Heart left ventricle (tissue), 16 donors: ENCODE measurements at regions not wholly inside any gene's neighbourhood (a gene's known extent, or its start where the extent isn't known, plus 50 kb on each side); places are given as distances from the start of the nearest gene placed in this dataset.
A peak's percentile ranks its signal among the peaks of the same experiment; 100 is the strongest.

Experiments
- ATAC-seq, 4 donors: fragments of 200-7000 bp; cut with Tn5 transposase; one replicate each; pipeline ENCODE4 v1.9.1; 2020 to 2022; ENCODE audit warnings: moderate library complexity in 4 of 4, mild to moderate bottlenecking in 3 of 4, moderate number of reproducible peaks in 1 of 4
- DNase-seq, 5 donors: peaks; one replicate each; pipeline ENCODE4 v3.0.0-alpha.2; 2020
- H3K27ac ChIP-seq, 12 donors: fragments of 200-600 bp; sonication (generic) in 4 of 12; one replicate each; pipeline versions ENCODE4 v1.5.0 to v1.8.0; 2016 to 2022; ENCODE audit warnings: mild to moderate bottlenecking in 2 of 12
- H3K27me3 ChIP-seq, 9 donors: fragments of 200-600 bp; sonication (generic) in 2 of 9; one replicate each; pipeline versions ENCODE4 v1.5.1 to v1.8.0; 2016 to 2022; ENCODE audit warnings: mild to moderate bottlenecking in 3 of 9
- H3K36me3 ChIP-seq, 9 donors: fragments of 200-600 bp; sonication (generic) in 2 of 9; one replicate each; pipeline versions ENCODE4 v1.5.0 to v1.8.0; 2018 to 2022; ENCODE audit warnings: mild to moderate bottlenecking in 2 of 9
- H3K4me1 ChIP-seq, 12 donors: fragments of 200-600 bp; sonication (generic) in 4 of 12; one replicate each; pipeline versions ENCODE4 v1.5.0 to v1.8.0; 2016 to 2022; ENCODE audit warnings: mild to moderate bottlenecking in 3 of 12
- H3K4me3 ChIP-seq, 12 donors: fragments of 200-600 bp; sonication (generic) in 4 of 12; one replicate each; pipeline versions ENCODE4 v1.5.0 to v1.8.0; 2017 to 2022; ENCODE audit warnings: mild to moderate bottlenecking in 9 of 12, moderate library complexity in 4 of 12
- H3K9me3 ChIP-seq, 12 donors: fragments of 200-600 bp; sonication (generic) in 4 of 12; one replicate each; pipeline versions ENCODE4 v1.5.0 to v1.8.0; 2016 to 2022; ENCODE audit warnings: mild to moderate bottlenecking in 1 of 12
- POLR2A ChIP-seq, 2 donors: fragments of 450-650 bp; IDR thresholded peaks; one replicate each; pipeline ENCODE4 v1.6.1; 2017; ENCODE audit warnings: antibody characterized with exemption in 2 of 2, mild to moderate bottlenecking in 2 of 2, moderate library complexity in 2 of 2
- WGBS, 4 donors: extraction: QIAGEN DNeasy Blood & Tissue Kit in 2 of 4; methylation state at CpG; one replicate each; pipeline versions ENCODE4 v1.1.5 to v1.1.7; 2013 to 2018; 5-methylcytosine and 5-hydroxymethylcytosine counted together
- intact Hi-C, 10 donors: fragments of 100-400 bp; cut with DNase I; formaldehyde crosslinking; loops; one replicate each; pipeline versions ENCODE4 v1.11.1 to v1.14.2; 2022
- TF ChIP-seq, protein P1 (sequence below), 12 donors: fragments of 200-600 bp; sonication (generic) in 4 of 12; IDR thresholded peaks; one replicate each; pipeline versions ENCODE4 v1.5.0 to v1.8.0; 2018 to 2022; ENCODE audit warnings: antibody characterized with exemption in 12 of 12, mild to moderate bottlenecking in 5 of 12
- donor health status: ischemic (EF 13 %, LVEDD 7.1; RV severe dilation, severe dysfunction).
- donor health status: healthy with polysubstance abuse.
- donor health status: DM: no; HTN: yes; CAD: no.
- donor health status: DM: no; HTN: no; CAD: no.
- donor health status: ischemic (EF 25% LVEDD 6.9; RV normal size, moderate dysfunction).
- donor health status: ischemic (EF 25% LVEDD 5.7; RV mildly dilated, moderate dysfunction).
- donor health status: healthy.
- donor health status: DM: yes; HTN: yes; CAD: no.
- donor health status: ischemic (EF 35%, LVEDD 5.7; RV mildly dilated, moderate dysfunction).
- donor health status: nonischemic (EF 11% LVEDD 7.7; RV severe dilation, severe dysfunction).
- donor health status: DM: yes; HTN: yes; CAD: no.
- donor health status: PGD.
- donor health status: ischemic (EF 29% LVEDD 5.4; RV normal size, mild dysfunction).
- donor health status: nonischemic (EF 23%, LVEDD 6.1; RV moderate dilation, normal function).

DNA sequence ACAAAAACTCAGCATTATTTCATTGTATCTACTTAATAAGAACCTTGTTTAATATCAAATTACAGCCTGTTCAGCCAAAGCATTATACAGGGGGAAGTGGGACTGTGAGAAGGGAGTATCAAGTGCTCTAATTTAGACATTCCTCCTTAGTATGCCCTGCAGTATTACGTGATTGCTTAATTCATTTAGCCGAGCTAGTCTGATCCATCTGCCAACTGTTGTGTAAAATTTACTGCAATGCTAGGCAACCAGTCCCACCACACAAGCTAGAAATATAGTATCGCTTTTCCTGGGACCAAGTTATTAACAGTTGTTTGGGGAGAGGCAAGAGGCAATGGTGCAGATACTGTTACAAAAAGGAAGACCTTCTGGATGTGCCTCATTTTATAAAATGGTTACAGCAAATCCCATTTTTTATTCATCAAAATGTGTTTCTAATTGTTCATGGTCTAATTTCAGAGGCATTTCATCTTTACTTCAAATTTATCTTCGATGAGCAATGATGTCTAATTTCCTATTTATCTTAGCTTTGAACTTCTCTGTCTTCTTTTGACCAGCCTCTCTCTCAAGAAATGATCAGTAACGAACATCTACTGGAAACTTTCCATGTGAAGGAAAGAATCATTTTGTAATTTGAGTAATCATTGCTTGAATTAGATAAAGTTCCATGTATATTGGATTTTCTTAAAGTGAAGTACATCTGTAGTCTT, 283.3 kb downstream of the DUSP10 start:
- no peaks in the 10 kb centered on the region for H3K9me3 ChIP-seq
- ATAC-seq (peak; percentile 37 to 72 (median 47)), DNase-seq (no peak)
- intact Hi-C loops = no loop called here
- H3K4me1 ChIP-seq = peaks cover 0 to 7% (median 0%) of the 10 kb centered on the region in 12 donors
- peak overlapping the region in 2 of 12 donors; percentile 13 to 63 for H3K27ac ChIP-seq
- no peak for TF ChIP-seq POLR2A (IDR thresholded peaks at IDR 0.05)
- TF ChIP-seq, protein P1, sequence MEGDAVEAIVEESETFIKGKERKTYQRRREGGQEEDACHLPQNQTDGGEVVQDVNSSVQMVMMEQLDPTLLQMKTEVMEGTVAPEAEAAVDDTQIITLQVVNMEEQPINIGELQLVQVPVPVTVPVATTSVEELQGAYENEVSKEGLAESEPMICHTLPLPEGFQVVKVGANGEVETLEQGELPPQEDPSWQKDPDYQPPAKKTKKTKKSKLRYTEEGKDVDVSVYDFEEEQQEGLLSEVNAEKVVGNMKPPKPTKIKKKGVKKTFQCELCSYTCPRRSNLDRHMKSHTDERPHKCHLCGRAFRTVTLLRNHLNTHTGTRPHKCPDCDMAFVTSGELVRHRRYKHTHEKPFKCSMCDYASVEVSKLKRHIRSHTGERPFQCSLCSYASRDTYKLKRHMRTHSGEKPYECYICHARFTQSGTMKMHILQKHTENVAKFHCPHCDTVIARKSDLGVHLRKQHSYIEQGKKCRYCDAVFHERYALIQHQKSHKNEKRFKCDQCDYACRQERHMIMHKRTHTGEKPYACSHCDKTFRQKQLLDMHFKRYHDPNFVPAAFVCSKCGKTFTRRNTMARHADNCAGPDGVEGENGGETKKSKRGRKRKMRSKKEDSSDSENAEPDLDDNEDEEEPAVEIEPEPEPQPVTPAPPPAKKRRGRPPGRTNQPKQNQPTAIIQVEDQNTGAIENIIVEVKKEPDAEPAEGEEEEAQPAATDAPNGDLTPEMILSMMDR (IDR thresholded peaks at IDR 0.05) = no peak
- no peak overlapping the region for H3K4me3 ChIP-seq
- H3K27me3 ChIP-seq = peaks cover 0 to 4% (median 0%) of the 10 kb centered on the region in 9 donors
- 60 to 70% (median 66%) methylated on average over 5 of the region's 5 CpGs for WGBS, 4 donors
- no peaks in the 10 kb centered on the region for H3K36me3 ChIP-seq

DNA sequence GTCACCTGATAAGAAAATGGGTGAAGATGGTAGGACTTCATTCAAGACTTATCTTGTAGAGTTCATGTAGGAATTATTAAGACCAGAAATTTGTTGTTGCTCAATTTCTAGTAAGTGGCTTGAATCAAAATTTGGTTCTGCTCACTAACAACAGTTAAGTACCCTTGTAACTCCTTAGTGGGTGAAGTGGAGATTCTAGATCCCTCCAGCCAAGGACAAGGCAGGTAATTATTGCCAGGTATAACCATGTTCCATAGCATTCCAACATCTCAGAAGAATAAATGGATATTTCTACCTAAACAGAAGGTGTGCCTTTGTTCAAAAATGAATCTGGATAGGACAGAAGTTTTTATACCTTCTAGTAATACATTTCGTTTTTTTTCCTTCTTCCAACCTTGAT, 282.3 kb downstream of the DUSP10 start:
- TF ChIP-seq, protein P1 (IDR thresholded peaks at IDR 0.05) = no peak
- TF ChIP-seq POLR2A (IDR thresholded peaks at IDR 0.05) = no peak
- Histone ChIP-seq H3K4me1 (peaks cover 0 to 7% (median 0%) of the 10 kb centered on the region in 12 donors), H3K36me3 (no peaks in the 10 kb centered on the region), H3K9me3 (no peaks in the 10 kb centered on the region), H3K27ac (no peak overlapping the region), H3K4me3 (no peak overlapping the region), H3K27me3 (peaks cover 0 to 4% (median 0%) of the 10 kb centered on the region in 9 donors)
- WGBS, 4 donors = 51 to 60% (median 55%) methylated on average over 1 of the region's 1 CpG
- intact Hi-C loops = no loop called here
- DNase-seq = no peak
- no peak for ATAC-seq

DNA sequence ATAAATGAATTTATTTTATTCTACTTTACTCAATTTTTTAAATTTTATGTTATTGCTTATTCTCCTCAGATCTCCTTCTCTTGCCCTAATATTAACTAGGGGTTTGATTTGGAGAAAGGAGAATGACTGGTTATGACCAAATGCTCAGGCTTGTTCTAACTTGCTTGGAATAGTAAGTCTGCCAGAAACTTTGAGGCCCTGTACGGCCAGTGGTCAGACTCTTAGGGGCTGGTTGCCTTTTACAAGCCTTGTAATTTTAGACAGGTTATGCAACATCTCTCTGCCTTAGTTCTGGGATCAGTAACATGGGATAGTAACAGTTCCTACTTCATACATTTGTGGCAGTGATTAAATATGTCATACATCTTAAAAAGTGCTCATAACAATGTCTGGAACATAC, 279.5 kb downstream of the DUSP10 start:
- DNase-seq = no peak
- no peak for TF ChIP-seq POLR2A (IDR thresholded peaks at IDR 0.05)
- TF ChIP-seq, protein P1 (IDR thresholded peaks at IDR 0.05) = no peak
- intact Hi-C loops = no loop called here
- ATAC-seq = no peak
- Histone ChIP-seq H3K27me3 (peaks cover 0 to 4% (median 0%) of the 10 kb centered on the region in 9 donors), H3K36me3 (no peaks in the 10 kb centered on the region), H3K4me3 (no peak overlapping the region), H3K4me1 (peaks cover 0 to 7% (median 0%) of the 10 kb centered on the region in 12 donors), H3K27ac (no peak overlapping the region), H3K9me3 (peaks cover 0 to 6% (median 0%) of the 10 kb centered on the region in 12 donors)
- 75 to 100% (median 90%) methylated on average over 1 of the region's 1 CpG for WGBS, 4 donors

DNA sequence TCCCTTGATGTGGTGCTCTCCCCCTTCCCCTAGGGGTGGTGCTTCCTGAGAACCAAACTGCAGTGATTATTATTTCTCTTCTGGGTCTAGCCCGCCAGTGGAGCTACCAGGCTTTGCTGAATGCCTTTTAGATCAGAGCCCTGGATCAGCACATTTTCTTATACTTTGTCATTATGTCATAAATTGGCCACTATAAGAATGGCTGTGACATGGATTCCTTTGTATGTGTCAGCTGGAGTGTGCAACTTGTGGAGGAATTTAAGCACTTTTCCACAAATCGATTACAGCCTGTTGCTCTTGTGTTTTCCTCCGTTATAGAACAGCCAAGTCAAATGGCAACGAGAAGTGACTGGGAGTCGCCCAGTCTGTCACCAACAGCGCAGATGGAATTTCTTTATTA, 273.3 kb downstream of the DUSP10 start:
- TF ChIP-seq POLR2A (IDR thresholded peaks at IDR 0.05) = no peak
- TF ChIP-seq, protein P1 (IDR thresholded peaks at IDR 0.05) = no peak
- intact Hi-C loops = no loop called here
- Histone ChIP-seq H3K9me3 (peaks cover 0 to 21% (median 2%) of the 10 kb centered on the region in 12 donors), H3K27me3 (peaks cover 0 to 12% (median 0%) of the 10 kb centered on the region in 9 donors), H3K4me1 (no peaks in the 10 kb centered on the region), H3K36me3 (no peaks in the 10 kb centered on the region), H3K4me3 (no peak overlapping the region), H3K27ac (no peak overlapping the region)
- DNase-seq = no peak
- ATAC-seq = no peak
- 86 to 91% (median 88%) methylated on average over 6 of the region's 6 CpGs for WGBS, 4 donors
